ENCODE measurements at regions not wholly inside any gene's neighbourhood (a gene's known extent, or its start where the extent isn't known, plus 50 kb on each side); places are given as distances from the start of the nearest gene placed in this dataset.
"Not testable (repeated sequence)": the region's sequence is repeated elsewhere in the genome, so short reads cannot be mapped to it uniquely, and the experiment has no call there.

DNA sequence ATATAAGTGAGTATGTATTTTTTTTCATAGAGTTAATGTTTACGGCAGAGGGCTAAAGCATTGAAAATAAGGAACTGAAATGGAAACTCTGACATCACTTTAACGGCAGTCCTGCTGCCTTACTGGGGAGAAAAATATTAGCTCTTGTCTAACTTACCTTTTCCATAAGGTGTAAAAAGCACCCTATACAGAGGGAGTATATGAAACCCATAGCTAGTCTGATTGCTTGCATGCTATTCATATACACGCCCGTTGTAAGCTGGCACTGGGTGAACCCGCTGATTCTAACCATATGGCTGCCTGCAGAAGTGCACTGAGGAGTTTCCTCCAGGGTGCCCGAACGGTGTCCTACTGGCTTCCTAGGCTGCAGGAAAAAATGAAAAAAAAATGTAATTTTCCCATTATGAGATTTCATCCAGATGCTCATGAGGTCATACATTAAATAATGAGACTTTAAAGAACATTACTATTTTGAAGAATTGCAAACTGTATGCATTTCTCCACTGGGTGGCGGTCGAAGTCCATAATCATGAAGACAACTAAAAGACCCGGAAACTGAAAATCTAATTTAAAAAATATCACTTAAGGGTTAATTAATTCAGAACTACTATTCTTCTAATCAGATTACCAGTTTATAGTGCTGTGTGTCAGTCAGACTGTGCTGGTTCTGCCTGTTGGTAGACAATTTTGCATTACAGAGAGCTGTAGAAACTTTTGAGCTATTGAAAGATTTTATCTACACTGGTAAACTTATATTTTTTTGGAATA is 144.7 kb downstream of the ALX1 start:
- H3K27ac Mint-ChIP-seq (ENCODE audit: unreplicated experiment) = no peak overlapping the region
- H3K4me1 Mint-ChIP-seq (ENCODE audit: unreplicated experiment) = no peaks in the 10 kb centered on the region
- peak; percentile 32 for DNase-seq (ENCODE audit: low spot score)
- TF ChIP-seq, protein P1, sequence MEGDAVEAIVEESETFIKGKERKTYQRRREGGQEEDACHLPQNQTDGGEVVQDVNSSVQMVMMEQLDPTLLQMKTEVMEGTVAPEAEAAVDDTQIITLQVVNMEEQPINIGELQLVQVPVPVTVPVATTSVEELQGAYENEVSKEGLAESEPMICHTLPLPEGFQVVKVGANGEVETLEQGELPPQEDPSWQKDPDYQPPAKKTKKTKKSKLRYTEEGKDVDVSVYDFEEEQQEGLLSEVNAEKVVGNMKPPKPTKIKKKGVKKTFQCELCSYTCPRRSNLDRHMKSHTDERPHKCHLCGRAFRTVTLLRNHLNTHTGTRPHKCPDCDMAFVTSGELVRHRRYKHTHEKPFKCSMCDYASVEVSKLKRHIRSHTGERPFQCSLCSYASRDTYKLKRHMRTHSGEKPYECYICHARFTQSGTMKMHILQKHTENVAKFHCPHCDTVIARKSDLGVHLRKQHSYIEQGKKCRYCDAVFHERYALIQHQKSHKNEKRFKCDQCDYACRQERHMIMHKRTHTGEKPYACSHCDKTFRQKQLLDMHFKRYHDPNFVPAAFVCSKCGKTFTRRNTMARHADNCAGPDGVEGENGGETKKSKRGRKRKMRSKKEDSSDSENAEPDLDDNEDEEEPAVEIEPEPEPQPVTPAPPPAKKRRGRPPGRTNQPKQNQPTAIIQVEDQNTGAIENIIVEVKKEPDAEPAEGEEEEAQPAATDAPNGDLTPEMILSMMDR (IDR thresholded peaks at IDR 0.05; ENCODE audit: unreplicated experiment) = peak; percentile 73
- no peaks in the 10 kb centered on the region for H3K9me3 Mint-ChIP-seq (ENCODE audit: unreplicated experiment)
- no peak overlapping the region for H3K4me3 Mint-ChIP-seq (ENCODE audit: unreplicated experiment)
- no peaks in the 10 kb centered on the region for H3K27me3 Mint-ChIP-seq (ENCODE audit: unreplicated experiment)
- H3K36me3 Mint-ChIP-seq (ENCODE audit: low read depth, unreplicated experiment) = no peaks in the 10 kb centered on the region

DNA sequence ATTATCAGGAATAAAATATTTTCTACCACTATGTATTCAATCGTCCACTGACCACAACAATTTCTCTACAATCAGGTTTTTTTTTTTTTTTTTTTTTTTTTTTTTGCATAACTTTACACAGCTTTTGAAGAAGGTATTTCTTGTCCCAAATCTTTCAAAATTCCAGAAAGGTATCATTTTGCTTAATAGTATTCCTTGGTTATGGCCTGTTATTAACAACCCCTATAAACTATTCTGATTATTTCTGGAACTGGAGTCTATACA is 145.3 kb downstream of the ALX1 start:
- Mint-ChIP-seq H3K4me1 (ENCODE audit: unreplicated experiment) (no peaks in the 10 kb centered on the region), H3K27ac (ENCODE audit: unreplicated experiment) (no peak overlapping the region), H3K36me3 (ENCODE audit: low read depth, unreplicated experiment) (no peaks in the 10 kb centered on the region), H3K4me3 (ENCODE audit: unreplicated experiment) (no peak overlapping the region), H3K27me3 (ENCODE audit: unreplicated experiment) (no peaks in the 10 kb centered on the region), H3K9me3 (ENCODE audit: unreplicated experiment) (no peaks in the 10 kb centered on the region)
- no peak for DNase-seq (ENCODE audit: low spot score)
- TF ChIP-seq, protein P1 (IDR thresholded peaks at IDR 0.05; ENCODE audit: unreplicated experiment) = no peak

DNA sequence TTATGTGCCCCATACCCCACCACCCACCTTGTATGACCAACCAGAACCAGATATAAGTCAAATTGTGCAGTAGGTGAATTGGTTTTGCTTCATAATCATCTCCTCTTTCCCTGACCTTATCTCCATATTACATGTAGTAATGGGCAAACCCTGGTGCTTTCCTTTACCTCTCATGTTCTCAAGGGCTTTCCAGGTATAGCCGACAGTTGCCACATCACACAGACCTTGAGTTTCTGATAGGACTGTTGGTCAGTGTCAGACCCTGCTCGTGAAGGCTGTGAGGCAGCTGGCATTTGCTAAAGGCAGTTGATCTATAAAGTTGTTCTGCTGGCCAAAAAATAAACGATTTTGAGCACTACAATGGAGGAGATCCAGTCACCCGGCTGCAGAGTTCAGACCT is 145.9 kb downstream of the ALX1 start:
- Mint-ChIP-seq H3K36me3 (ENCODE audit: low read depth, unreplicated experiment) (no peaks in the 10 kb centered on the region), H3K9me3 (ENCODE audit: unreplicated experiment) (no peaks in the 10 kb centered on the region), H3K4me3 (ENCODE audit: unreplicated experiment) (no peak overlapping the region), H3K27ac (ENCODE audit: unreplicated experiment) (no peak overlapping the region), H3K27me3 (ENCODE audit: unreplicated experiment) (no peaks in the 10 kb centered on the region), H3K4me1 (ENCODE audit: unreplicated experiment) (no peaks in the 10 kb centered on the region)
- TF ChIP-seq, protein P1 (IDR thresholded peaks at IDR 0.05; ENCODE audit: unreplicated experiment) = no peak
- DNase-seq (ENCODE audit: low spot score) = no peak

DNA sequence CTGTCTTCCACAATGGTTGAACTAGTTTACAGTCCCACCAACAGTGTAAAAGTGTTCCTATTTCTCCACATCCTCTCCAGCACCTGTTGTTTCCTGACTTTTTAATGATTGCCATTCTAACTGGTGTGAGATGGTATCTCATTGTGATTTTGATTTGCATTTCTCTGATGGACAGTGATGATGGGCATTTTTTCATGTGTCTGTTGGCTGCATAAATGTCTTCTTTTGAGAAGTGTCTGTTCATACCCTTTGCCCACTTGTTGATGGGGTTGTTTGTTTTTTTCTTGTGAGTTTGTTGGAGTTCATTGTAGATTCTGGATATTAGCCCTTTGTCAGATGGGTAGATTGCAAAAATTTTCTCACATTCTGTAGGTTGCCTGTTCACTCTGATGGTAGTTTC is 153.1 kb downstream of the ALX1 start:
- not testable (repeated sequence) for DNase-seq (ENCODE audit: low spot score); H3K27ac Mint-ChIP-seq (ENCODE audit: unreplicated experiment); H3K27me3 Mint-ChIP-seq (ENCODE audit: unreplicated experiment)

DNA sequence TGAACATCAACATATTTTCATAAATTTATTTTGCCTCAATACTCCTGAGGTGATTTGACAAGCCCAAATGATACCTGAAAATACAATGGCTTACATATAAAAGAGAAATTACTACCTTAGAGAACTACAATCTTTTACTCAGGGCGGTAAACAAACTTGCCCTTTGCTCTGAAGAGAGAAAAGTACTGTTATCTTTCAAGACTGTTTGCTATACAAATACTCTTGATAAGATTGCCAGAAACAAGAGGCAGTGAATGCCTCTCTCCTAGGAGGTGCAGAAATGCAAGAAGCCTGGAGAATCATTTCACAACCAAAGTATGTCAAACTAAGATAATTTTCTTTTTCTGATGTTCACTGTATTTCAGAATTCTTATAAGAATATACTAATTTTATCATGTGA is 160.3 kb downstream of the ALX1 start:
- Mint-ChIP-seq H3K36me3 (ENCODE audit: low read depth, unreplicated experiment) (no peaks in the 10 kb centered on the region), H3K9me3 (ENCODE audit: unreplicated experiment) (no peaks in the 10 kb centered on the region), H3K27ac (ENCODE audit: unreplicated experiment) (no peak overlapping the region), H3K4me3 (ENCODE audit: unreplicated experiment) (no peak overlapping the region), H3K27me3 (ENCODE audit: unreplicated experiment) (no peaks in the 10 kb centered on the region), H3K4me1 (ENCODE audit: unreplicated experiment) (no peaks in the 10 kb centered on the region)
- TF ChIP-seq, protein P1 (IDR thresholded peaks at IDR 0.05; ENCODE audit: unreplicated experiment) = no peak
- no peak for DNase-seq (ENCODE audit: low spot score)

More for the DNA sequence above, 153.1 kb downstream of the ALX1 start:
- not testable (repeated sequence) for H3K4me1 Mint-ChIP-seq (ENCODE audit: unreplicated experiment); H3K36me3 Mint-ChIP-seq (ENCODE audit: low read depth, unreplicated experiment); H3K4me3 Mint-ChIP-seq (ENCODE audit: unreplicated experiment); H3K9me3 Mint-ChIP-seq (ENCODE audit: unreplicated experiment)
